ENCODE measurements at regions not wholly inside any gene's neighbourhood (a gene's known extent, or its start where the extent isn't known, plus 50 kb on each side); places are given as distances from the start of the nearest gene placed in this dataset.

DNA sequence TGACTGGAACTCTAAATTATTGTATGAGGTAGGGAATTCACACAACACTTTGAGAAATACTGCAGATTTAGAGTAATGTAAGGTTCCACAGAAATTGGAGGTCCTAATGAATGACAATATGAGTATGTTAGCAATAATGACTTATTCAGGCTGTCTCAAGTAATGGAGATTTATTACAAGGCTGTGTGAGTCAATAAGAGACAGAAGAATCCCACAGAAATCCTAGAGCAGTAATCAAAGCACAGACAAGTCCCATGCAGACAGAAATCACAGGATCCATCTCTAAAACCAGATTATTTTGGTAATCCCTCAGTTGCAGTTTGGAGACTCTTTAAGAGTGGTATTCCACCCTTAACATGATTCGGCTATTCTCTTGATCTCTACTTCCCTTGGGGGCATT is 83.6 kb downstream of the FAM161A start:
- Histone ChIP-seq H3K36me3 (ENCODE audit: control insufficient read depth in 2 of 3, insufficient read depth in 3 of 3, low read length in 3 of 3) (no peaks in the 10 kb centered on the region), H3K4me3 (ENCODE audit: low read length in 3 of 3) (no peak overlapping the region), H3K4me1 (ENCODE audit: control insufficient read depth in 2 of 3, insufficient read depth in 2 of 3, low read depth in 1 of 3, low read length in 3 of 3) (no peaks in the 10 kb centered on the region), H3K27me3 (ENCODE audit: control insufficient read depth, insufficient read depth, low read length) (no peaks in the 10 kb centered on the region), H3K9ac (ENCODE audit: low read length in 3 of 3) (no peak overlapping the region), H3K9me3 (ENCODE audit: control insufficient read depth in 2 of 3, insufficient read depth in 1 of 3, low read length in 3 of 3) (no peaks in the 10 kb centered on the region), H3K27ac (ENCODE audit: low read depth in 2 of 2, low read length in 2 of 2) (no peak overlapping the region)
- TF ChIP-seq, protein P1, sequence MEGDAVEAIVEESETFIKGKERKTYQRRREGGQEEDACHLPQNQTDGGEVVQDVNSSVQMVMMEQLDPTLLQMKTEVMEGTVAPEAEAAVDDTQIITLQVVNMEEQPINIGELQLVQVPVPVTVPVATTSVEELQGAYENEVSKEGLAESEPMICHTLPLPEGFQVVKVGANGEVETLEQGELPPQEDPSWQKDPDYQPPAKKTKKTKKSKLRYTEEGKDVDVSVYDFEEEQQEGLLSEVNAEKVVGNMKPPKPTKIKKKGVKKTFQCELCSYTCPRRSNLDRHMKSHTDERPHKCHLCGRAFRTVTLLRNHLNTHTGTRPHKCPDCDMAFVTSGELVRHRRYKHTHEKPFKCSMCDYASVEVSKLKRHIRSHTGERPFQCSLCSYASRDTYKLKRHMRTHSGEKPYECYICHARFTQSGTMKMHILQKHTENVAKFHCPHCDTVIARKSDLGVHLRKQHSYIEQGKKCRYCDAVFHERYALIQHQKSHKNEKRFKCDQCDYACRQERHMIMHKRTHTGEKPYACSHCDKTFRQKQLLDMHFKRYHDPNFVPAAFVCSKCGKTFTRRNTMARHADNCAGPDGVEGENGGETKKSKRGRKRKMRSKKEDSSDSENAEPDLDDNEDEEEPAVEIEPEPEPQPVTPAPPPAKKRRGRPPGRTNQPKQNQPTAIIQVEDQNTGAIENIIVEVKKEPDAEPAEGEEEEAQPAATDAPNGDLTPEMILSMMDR (IDR thresholded peaks at IDR 0.05; ENCODE audit: borderline replicate concordance, extremely low read depth, insufficient read depth), result no peak
- FAIRE-seq, result no peak
- intact Hi-C loops (cut with DNase I), result no loop called here
- DNase-seq, result no peak

DNA sequence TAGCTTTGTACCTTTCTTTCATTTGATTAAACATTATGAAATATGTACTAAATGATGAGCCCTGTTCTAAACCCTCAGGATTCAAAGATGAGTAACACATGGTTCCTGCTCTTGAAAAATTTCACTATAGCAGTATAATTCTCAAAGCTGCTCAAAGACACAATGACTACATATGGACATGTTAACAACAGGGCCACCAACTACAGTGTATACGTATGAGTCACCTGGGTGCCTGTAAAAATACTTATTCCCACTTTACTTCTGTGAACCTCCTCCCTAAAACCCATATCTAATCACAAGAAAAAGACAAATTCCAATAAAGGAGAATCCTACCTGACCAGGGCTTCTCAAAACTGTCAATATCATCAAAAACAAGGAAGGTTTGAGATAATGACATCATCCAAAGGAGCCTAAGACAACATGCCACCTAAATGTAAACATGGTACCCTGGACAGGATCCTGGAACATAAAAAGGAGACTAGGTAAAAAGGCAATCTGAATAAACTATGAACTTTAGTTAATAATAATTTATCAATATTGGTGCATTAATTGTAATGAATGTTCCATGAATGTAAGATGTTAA is 84.7 kb downstream of the FAM161A start:
- TF ChIP-seq, protein P1 (IDR thresholded peaks at IDR 0.05; ENCODE audit: borderline replicate concordance, extremely low read depth, insufficient read depth), result no peak
- no peaks in the 10 kb centered on the region for H3K4me1 ChIP-seq (ENCODE audit: control insufficient read depth in 2 of 3, insufficient read depth in 2 of 3, low read depth in 1 of 3, low read length in 3 of 3)
- H3K4me3 ChIP-seq (ENCODE audit: low read length in 3 of 3), result no peak overlapping the region
- H3K9me3 ChIP-seq (ENCODE audit: control insufficient read depth in 2 of 3, insufficient read depth in 1 of 3, low read length in 3 of 3), result peaks cover 0 to 4% (median 0%) of the 10 kb centered on the region in 3 donors
- no peak overlapping the region for H3K9ac ChIP-seq (ENCODE audit: low read length in 3 of 3)
- no peaks in the 10 kb centered on the region for H3K27me3 ChIP-seq (ENCODE audit: control insufficient read depth, insufficient read depth, low read length)
- intact Hi-C loops (cut with DNase I), result no loop called here
- no peak for FAIRE-seq
- DNase-seq, result no peak
- H3K27ac ChIP-seq (ENCODE audit: low read depth in 2 of 2, low read length in 2 of 2), result no peak overlapping the region
- no peaks in the 10 kb centered on the region for H3K36me3 ChIP-seq (ENCODE audit: control insufficient read depth in 2 of 3, insufficient read depth in 3 of 3, low read length in 3 of 3)

DNA sequence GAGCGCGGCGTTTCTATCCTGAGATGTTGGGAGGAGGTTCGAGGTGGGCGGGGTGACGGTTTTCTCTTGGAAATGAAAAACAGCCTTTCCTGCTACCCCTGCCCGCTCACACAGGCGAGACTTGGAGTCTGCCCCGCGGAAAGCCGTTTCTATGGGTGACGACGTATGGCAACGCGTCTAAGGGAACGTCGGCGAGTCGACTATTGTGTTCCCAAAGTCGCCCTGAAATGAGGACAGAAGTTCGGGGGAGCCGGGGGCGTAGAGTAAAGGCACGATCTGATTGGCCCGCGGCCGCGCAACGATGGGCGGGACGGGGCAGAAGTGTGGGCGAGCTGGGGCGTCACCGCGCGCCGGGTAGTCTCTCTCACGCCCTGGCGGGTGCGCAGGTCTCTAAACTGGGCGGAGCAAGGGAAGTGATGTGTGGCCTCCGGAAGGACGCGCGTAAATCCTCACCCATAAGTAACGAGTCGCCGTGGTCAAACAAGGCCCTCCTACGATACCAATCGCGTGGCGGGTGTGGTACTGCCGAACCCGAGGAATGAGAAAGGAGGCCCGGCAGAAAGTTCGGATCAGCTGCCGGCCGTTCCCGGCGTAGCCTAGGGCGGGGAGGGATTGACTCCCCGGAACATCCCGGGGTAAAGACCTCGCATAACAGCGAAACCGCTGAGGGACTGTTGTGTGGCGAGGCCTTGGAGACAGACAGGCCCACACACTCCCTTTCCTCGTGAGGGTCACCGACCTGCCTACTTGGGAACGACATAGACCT is 89.6 kb downstream of the FAM161A start:
- intact Hi-C loops (cut with DNase I), result no loop called here
- peak; percentile 78 for FAIRE-seq
- Histone ChIP-seq H3K27ac (ENCODE audit: low read depth in 2 of 2, low read length in 2 of 2) (peak overlapping the region; percentile 100), H3K27me3 (ENCODE audit: control insufficient read depth, insufficient read depth, low read length) (no peaks in the 10 kb centered on the region), H3K9me3 (ENCODE audit: control insufficient read depth in 2 of 3, insufficient read depth in 1 of 3, low read length in 3 of 3) (peaks cover 0 to 4% (median 0%) of the 10 kb centered on the region in 3 donors), H3K4me1 (ENCODE audit: control insufficient read depth in 2 of 3, insufficient read depth in 2 of 3, low read depth in 1 of 3, low read length in 3 of 3) (no peaks in the 10 kb centered on the region), H3K9ac (ENCODE audit: low read length in 3 of 3) (peak overlapping the region; percentile 88 to 98 (median 91)), H3K36me3 (ENCODE audit: control insufficient read depth in 2 of 3, insufficient read depth in 3 of 3, low read length in 3 of 3) (no peaks in the 10 kb centered on the region), H3K4me3 (ENCODE audit: low read length in 3 of 3) (peak overlapping the region; percentile 93 to 98 (median 96))
- peak; percentile 97 to 99 (median 99) for DNase-seq
- TF ChIP-seq, protein P1 (IDR thresholded peaks at IDR 0.05; ENCODE audit: borderline replicate concordance, extremely low read depth, insufficient read depth), result peak; percentile 2
